ENCODE measurements at regions not wholly inside any gene's neighbourhood (a gene's known extent, or its start where the extent isn't known, plus 50 kb on each side); places are given as distances from the start of the nearest gene placed in this dataset.

DNA sequence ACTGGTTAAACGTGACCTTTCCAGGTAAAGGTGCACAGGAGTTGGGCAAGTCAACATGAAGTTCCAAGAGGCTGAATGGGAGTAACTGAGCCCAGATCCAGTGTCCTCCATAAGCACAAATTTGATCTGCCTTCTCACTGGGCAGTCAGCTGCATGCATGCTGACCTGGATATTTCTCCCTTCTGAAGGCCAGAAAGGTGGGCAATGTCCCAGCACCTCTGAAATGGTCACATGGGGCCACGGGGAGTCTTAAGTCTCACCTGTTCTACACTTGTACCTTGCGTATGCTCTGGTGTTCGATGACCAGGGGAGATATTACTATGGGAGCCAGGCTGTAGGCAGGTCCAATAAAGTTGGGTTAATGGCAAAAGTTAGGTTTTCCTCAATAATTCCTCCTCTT is 240.2 kb downstream of the SIPA1L2 start:
- no peak for TF ChIP-seq GATA2 (IDR thresholded peaks at IDR 0.05; ENCODE audit: low read depth, low read length)
- TF ChIP-seq GATA3 (IDR thresholded peaks at IDR 0.05; ENCODE audit: low read depth, low read length): no peak

Measured in SH-SY5Y (cell line).